ENCODE measurements at regions not wholly inside any gene's neighbourhood (a gene's known extent, or its start where the extent isn't known, plus 50 kb on each side); places are given as distances from the start of the nearest gene placed in this dataset.
"Not testable (repeated sequence)": the region's sequence is repeated elsewhere in the genome, so short reads cannot be mapped to it uniquely, and the experiment has no call there.

DNA sequence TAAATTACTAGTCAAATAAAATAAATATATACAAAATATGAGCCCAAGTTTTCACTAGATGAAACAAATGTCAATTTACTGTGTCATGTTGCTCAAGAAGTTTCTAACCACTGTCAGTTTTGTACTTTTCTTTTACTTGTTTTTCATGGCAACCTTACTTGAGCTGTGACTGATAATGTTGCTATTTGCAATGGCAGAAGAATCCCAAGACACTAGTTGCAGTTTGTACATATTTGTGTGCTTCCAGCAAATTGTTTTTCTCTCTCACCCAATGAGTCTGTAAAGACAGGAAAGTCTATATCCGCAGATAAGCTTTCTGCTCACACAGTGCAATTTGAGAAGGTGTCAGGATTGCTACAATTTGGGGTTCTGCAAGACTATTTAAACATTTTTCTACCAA, 338.6 kb upstream of the PCSK5 start:
- no peak for DNase-seq

DNA sequence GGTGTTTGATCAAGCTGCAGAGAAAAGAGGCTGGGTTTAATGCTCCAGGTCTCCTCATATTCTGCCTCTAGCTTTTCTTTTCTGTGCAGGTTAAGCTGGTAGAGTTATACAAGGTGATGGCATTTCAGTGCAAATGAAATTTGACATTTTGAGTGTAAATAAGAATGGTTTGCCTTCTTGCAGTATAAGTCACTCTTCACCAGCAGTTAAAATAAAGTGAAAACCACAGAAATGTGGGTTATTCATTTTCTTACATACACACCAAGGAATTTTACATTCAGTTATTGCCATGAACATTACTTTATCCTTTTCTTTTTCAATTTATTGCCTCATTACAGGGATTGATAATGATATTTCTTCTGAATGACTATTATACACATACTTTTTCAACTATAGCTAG, 337.5 kb upstream of the PCSK5 start:
- no peak for DNase-seq

- DNase-seq, result not testable (repeated sequence)
Observed at GRCh38 chr9:75566813-75567212, 323.7 kb upstream of the PCSK5 start.

DNA sequence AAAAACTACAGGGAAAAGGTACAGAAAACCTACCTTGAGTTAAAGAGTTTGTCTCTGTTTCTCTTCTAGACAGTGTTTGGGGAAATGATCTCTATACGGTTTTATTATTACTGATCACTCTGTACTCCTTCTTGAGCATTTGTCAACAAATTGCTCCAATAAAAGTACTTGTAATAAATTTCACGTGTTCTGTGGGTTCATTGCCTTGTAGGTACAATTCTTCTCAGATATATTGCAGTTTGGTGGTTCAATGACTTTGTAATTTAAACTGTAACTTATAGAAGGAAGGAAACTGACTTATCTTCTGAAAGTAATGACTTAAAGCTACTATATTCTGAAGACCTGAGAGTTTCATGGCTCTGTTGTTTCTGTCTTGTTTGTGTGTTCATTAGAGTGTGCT, 319.9 kb upstream of the PCSK5 start:
- DNase-seq, result no peak

DNA sequence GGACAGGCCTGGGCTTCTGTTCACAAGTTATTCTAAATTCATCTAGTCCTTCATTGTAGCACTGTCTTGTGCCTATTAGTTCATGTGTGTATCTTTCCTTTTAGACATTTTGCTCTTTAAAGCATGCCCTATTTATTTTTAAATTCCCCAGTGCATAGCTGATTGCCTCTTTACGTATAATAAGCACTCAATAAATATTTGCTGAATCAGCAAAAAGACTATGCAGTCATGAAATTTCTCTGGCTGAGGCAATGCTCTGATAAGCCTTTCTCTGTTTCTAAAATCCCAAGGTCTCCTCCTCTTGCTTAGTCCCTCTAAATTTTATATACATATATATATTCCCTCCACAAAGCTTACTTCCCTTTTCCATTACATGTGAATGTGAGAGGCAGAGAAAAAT, 315.9 kb upstream of the PCSK5 start:
- DNase-seq, result no peak

DNA sequence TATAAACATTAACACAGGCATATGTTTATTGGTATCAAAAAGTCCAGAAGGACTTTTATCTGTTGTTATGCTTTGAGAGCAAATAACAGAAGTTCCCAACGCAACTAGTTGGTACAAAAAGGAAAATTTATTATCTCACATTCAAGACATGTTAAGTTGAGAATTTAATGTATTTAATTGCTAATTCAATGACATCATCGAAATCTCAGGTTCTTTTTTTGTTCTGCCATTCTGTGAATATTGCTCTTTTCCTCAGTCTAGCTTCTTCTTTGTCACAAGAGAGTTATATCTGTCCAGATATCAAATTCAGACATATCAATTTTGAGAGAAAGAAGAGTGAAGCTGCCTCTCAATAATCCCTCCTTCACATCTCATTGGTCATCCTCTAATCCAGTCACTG, 307.6 kb upstream of the PCSK5 start:
- DNase-seq, result no peak

GRCh38 chr9:75588808-75589207, 301.7 kb upstream of the PCSK5 start:
- no peak for DNase-seq

GRCh38 chr9:75589497-75589896, 301.0 kb upstream of the PCSK5 start:
- no peak for DNase-seq

- DNase-seq, result no peak
Observed at GRCh38 chr9:75591972-75592371, 298.5 kb upstream of the PCSK5 start.

DNA sequence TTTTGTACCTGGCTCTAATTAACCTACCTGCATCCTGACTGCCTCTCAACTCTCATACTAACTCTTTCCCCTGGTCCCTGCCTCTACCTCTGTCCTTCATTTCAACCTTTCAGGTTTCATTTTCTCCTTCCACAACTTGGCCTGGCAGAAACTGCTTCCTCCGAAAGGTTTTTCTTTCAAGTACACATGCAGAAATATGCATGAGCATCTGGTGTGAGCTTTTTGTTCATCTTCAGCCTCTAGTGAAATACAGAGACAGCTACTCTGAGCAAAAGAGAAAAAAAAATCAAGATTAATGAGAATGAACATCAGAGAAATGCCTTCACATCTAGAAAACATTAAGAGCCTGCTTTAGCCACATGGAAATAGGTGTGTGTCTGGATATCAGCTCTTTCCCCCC, 297.9 kb upstream of the PCSK5 start:
- DNase-seq, result no peak

DNA sequence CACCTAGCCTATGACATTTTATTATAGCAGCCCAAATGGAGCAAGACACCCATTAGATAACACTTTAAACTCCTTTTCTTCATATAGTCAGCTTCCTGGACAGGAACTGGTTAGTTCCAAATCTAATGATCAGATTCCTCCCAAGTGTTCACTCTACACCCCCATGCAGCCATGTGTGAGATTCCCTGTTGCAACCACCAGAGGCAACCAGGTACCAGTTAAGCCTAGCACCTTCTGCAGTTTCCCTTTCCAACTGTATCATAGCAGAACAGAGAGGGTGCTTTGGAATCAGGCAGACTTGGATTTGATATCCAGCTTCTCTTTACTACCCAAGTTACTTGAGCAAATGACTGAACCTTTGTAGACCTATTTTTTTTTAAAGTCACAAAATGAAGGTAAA, 296.6 kb upstream of the PCSK5 start:
- no peak for DNase-seq

- DNase-seq, result no peak
Observed at GRCh38 chr9:75599126-75599525, 291.3 kb upstream of the PCSK5 start.

- DNase-seq, result no peak
Observed at GRCh38 chr9:75601280-75601679, 289.2 kb upstream of the PCSK5 start.

DNA sequence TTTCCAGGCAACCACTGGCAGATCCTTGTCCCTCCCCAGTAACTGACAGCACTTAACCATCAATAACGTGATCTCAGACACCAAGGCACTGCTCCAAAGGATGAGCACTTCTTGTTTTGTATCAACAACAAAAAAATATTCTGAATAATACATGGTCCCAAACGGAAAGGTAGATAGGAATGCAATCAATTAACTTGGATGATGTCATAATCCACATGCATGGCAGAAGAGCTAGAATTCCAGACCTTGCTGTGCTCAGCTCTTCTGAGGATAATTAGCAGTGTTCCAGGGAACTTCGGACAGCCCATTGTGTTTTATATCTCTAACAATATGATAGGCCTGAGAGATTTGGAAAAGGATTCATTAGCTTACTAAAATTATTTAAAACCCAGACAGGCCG, 288.4 kb upstream of the PCSK5 start:
- no peak for DNase-seq

DNA sequence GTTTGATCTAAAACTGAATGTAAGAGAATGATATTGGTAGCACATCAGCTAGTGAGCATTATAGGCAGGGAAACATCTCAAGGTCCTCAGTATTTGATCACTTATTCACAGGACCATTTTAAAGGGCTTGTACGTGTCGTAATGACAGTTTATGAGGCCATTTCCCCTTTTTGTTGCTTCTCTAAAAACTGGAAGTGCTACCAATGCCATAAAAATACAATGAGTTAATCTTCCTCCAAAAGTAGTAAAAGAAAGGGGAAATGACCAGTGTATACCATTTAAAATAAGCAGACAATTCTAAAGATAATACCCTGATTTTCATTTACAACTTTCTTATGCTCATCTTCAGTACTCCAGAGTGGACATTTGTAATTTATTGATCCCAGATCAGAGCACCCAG, 285.8 kb upstream of the PCSK5 start:
- DNase-seq, result no peak

- no peak for DNase-seq
Observed at GRCh38 chr9:75607521-75607920, 283.0 kb upstream of the PCSK5 start.

DNA sequence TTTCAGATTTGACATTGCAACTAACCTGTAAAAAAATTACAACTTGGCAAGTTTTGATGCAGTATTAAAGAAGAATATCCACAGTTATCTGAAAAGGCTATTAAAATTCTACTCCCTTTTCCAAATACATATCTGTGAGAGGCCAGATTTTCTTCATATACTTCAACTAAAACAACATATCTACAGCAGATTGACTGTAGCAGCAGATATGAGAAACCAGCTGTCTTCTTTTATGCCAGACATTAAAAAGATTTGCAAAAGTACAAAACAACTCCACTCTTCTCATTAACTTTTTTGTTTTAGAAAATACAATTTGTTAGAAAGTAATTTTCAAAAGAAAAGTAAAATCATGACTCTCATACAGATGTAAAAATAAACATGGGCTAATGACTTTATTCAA, 281.1 kb upstream of the PCSK5 start:
- DNase-seq, result no peak

DNA sequence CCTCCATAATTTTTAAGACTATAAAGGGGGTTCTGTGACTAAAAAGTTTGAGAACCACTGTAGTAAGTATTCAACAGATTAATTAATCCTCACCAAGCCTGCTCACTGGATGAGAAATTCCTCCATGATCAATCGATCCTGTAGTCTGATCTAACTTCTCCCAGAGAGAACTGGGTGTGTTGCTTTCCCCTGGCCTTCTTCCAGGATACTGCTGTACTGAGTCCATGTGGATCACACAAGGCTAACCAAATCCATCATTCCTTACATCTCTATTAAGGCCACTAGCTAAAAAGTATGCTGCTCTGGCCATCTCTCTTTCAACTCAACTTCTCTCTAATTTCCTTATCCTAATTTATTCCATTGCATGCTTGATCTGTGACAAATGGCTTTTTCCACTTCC, 280.2 kb upstream of the PCSK5 start:
- no peak for DNase-seq

GRCh38 chr9:75612205-75612604, 278.3 kb upstream of the PCSK5 start:
- DNase-seq, result no peak

- DNase-seq, result no peak
Observed at GRCh38 chr9:75612754-75613153, 277.7 kb upstream of the PCSK5 start.

- no peak for DNase-seq
Observed at GRCh38 chr9:75615284-75615683, 275.2 kb upstream of the PCSK5 start.

DNA sequence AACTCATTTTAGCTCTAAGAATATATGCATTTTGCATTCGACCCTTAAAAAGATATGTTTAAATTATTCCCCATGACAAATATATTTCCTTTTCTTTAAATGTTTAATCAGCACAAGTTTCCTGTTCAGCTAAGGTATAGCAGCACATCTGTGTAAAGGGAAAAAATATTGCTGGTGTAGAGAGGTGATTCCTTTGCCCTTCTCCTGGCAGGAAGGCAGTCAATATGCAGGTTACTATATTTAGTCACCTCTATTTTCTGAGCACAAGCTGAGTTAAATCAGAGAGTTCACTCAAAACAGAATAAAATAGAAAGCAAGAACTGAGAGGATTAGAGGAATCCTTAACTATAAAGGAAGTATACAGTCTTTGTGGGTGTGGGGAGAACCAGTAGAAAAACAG, 274.4 kb upstream of the PCSK5 start:
- DNase-seq, result no peak

- no peak for DNase-seq
Observed at GRCh38 chr9:75616841-75617566, 273.5 kb upstream of the PCSK5 start.

DNA sequence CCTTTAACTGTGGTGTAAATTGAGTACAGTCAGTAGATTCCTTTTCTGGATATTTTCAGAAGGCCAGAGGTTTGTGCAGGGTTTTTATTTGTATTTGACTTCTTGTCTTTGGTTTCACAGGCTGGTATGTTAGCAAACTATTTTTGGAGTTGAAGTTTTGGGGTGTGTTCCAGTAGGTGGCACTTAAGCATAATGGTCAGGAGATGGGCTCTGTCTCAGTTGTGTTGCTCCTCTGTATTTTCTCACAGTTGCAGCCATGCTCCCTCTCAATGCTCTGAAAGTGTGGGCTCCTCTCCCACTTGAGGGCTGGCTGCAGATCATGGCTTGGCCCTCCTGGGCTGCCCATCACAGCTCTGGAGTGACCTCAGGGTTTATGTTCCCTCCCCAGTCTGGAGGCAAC, 267.0 kb upstream of the PCSK5 start:
- DNase-seq, result no peak

GRCh38 chr9:75624998-75625397, 265.5 kb upstream of the PCSK5 start:
- DNase-seq, result no peak

DNA sequence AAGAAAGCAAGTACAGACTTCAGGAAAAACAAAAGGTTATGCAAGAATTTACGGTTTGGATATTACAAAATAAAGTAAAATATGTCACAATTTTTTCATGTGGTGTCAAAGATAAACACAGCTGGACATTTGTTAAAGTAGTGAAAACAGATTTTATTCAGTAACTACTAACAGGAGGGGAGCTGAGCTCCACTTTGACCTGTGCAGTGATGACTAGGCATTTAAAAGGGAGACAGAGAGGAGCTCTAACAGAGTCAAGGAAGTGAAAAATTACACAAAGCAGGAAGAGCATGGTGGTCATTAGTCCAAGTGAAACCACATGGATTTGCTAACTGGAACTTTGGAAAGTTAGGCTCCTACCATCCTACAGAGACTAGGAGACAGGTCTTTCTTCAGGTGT, 263.6 kb upstream of the PCSK5 start:
- no peak for DNase-seq

All from femur (tissue), 1 donor.